MM.1S (cell line): ENCODE measurements at regions not wholly inside any gene's neighbourhood (a gene's known extent, or its start where the extent isn't known, plus 50 kb on each side); places are given as distances from the start of the nearest gene placed in this dataset.

Experiments
- DNase-seq: peaks from one replicate; pipeline ENCODE4 v3.0.0-alpha.2; 2015
- H2AFZ ChIP-seq: fragments of 300-600 bp; sonication (generic); 2 replicates; pipeline ENCODE4 v1.6.0; 2016; ENCODE audit warnings: antibody characterized with exemption, low read length
- H3F3A ChIP-seq: fragments of 300-600 bp; sonication (generic); 2 replicates; pipeline ENCODE4 v1.6.1; 2016; ENCODE audit warnings: mild to moderate bottlenecking, antibody characterized with exemption, low read length, moderate library complexity, mixed read lengths; ENCODE audit not compliant: insufficient read depth
- H3K27ac ChIP-seq: fragments of 300-600 bp; sonication (generic); 2 replicates; pipeline ENCODE4 v1.5.1; 2016; ENCODE audit warnings: mild to moderate bottlenecking, low read length
- H3K27me3 ChIP-seq: fragments of 300-600 bp; sonication (generic); replicated peaks from 2 replicates; pipeline ENCODE4 v1.6.0; 2016; ENCODE audit warnings: low read length; ENCODE audit not compliant: insufficient read depth
- H3K36me3 ChIP-seq: fragments of 300-600 bp; sonication (generic); replicated peaks from 2 replicates; pipeline ENCODE4 v1.6.1; 2016; ENCODE audit warnings: mild to moderate bottlenecking, low read length, mixed read lengths; ENCODE audit not compliant: insufficient read depth
- H3K4me1 ChIP-seq: fragments of 300-600 bp; sonication (generic); 2 replicates; pipeline ENCODE4 v1.6.1; 2016; ENCODE audit warnings: low read length, mixed read lengths
- H3K4me2 ChIP-seq: fragments of 300-600 bp; sonication (generic); 2 replicates; pipeline ENCODE4 v1.6.0; 2016; ENCODE audit warnings: low read depth, low read length
- H3K4me3 ChIP-seq: fragments of 300-600 bp; sonication (generic); 2 replicates; pipeline ENCODE4 v1.5.1; 2016; ENCODE audit warnings: low read length, mixed read lengths
- H3K79me2 ChIP-seq: fragments of 300-600 bp; sonication (generic); 2 replicates; pipeline ENCODE4 v1.6.1; 2016; ENCODE audit warnings: mixed run types, low read length, mixed read lengths
- H3K9ac ChIP-seq: fragments of 300-600 bp; sonication (generic); 2 replicates; pipeline ENCODE4 v1.6.1; 2016; ENCODE audit warnings: low read length, mixed read lengths
- H3K9me2 ChIP-seq: fragments of 300-600 bp; sonication (generic); replicated peaks from 2 replicates; pipeline ENCODE4 v1.6.1; 2016; ENCODE audit warnings: mild to moderate bottlenecking, low read length, mixed read lengths; ENCODE audit not compliant: insufficient read depth
- H3K9me3 ChIP-seq: fragments of 300-600 bp; sonication (generic); replicated peaks from 2 replicates; pipeline ENCODE4 v1.6.1; 2016; ENCODE audit warnings: mild to moderate bottlenecking, low read length, mixed read lengths; ENCODE audit not compliant: insufficient read depth
- H4K20me1 ChIP-seq: fragments of 300-600 bp; sonication (generic); 2 replicates; pipeline ENCODE4 v1.6.1; 2016; ENCODE audit warnings: mild to moderate bottlenecking, low read length, moderate library complexity, mixed read lengths; ENCODE audit not compliant: insufficient read depth
- CTCF ChIP-seq: fragments of 300-600 bp; sonication (generic); IDR thresholded peaks from 2 replicates; pipeline ENCODE4 v1.5.1; 2016; ENCODE audit warnings: antibody characterized with exemption, low read length, mixed read lengths
- EZH2 ChIP-seq: fragments of 300-600 bp; sonication (generic); optimal IDR thresholded peaks from 2 replicates; pipeline ENCODE3; 2017; ENCODE audit warnings: low read depth, mild to moderate bottlenecking, antibody characterized with exemption, low read length, mixed read lengths
- EZH2phosphoT487 ChIP-seq: fragments of 300-600 bp; sonication (generic); IDR thresholded peaks from 2 replicates; pipeline ENCODE4 v1.6.1; 2018; ENCODE audit warnings: antibody characterized with exemption, low read length

GRCh38 chr14:71354142-71354541 lies 446.9 kb downstream of the PCNX1 start:
- Histone ChIP-seq H3K27me3 (no peaks in the 10 kb centered on the region), H3K36me3 (no peaks in the 10 kb centered on the region), H3K4me3 (no peak overlapping the region), H3K4me1 (no peaks in the 10 kb centered on the region), H3K9me2 (no peaks in the 10 kb centered on the region), H3F3A (no peaks in the 10 kb centered on the region), H3K9me3 (no peaks in the 10 kb centered on the region), H3K9ac (no peak overlapping the region), H4K20me1 (no peaks in the 10 kb centered on the region), H3K27ac (no peak overlapping the region), H3K79me2 (peaks cover 6% of the 10 kb centered on the region), H3K4me2 (no peak overlapping the region), H2AFZ (no peak overlapping the region)
- DNase-seq, result no peak
- TF ChIP-seq EZH2, result no peak
- no peak for TF ChIP-seq EZH2phosphoT487
- TF ChIP-seq CTCF, result no peak

- Histone ChIP-seq H3K9me2 (no peaks in the 10 kb centered on the region), H3K9ac (no peak overlapping the region), H4K20me1 (no peaks in the 10 kb centered on the region), H3K4me2 (no peak overlapping the region), H3K27ac (no peak overlapping the region), H3K4me3 (no peak overlapping the region), H3K36me3 (no peaks in the 10 kb centered on the region), H3K4me1 (no peaks in the 10 kb centered on the region), H2AFZ (no peak overlapping the region), H3F3A (no peaks in the 10 kb centered on the region), H3K79me2 (peaks cover 6% of the 10 kb centered on the region), H3K9me3 (no peaks in the 10 kb centered on the region), H3K27me3 (no peaks in the 10 kb centered on the region)
- DNase-seq, result no peak
- no peak for TF ChIP-seq EZH2phosphoT487
- no peak for TF ChIP-seq EZH2
- no peak for TF ChIP-seq CTCF
These were observed 447.5 kb downstream of the PCNX1 start for GRCh38 chr14:71354801-71355200.

GRCh38 chr14:71355324-71356201 lies 448.3 kb downstream of the PCNX1 start:
- no peak overlapping the region for H3K27ac ChIP-seq
- H3K36me3 ChIP-seq, result no peaks in the 10 kb centered on the region
- H4K20me1 ChIP-seq, result no peaks in the 10 kb centered on the region
- no peak for DNase-seq
- no peaks in the 10 kb centered on the region for H3K9me3 ChIP-seq
- H3F3A ChIP-seq, result no peaks in the 10 kb centered on the region
- no peaks in the 10 kb centered on the region for H3K27me3 ChIP-seq
- peaks cover 6% of the 10 kb centered on the region for H3K79me2 ChIP-seq
- H3K9me2 ChIP-seq, result no peaks in the 10 kb centered on the region
- no peak overlapping the region for H2AFZ ChIP-seq
- TF ChIP-seq EZH2phosphoT487 (no peak), EZH2 (no peak), CTCF (no peak)
- no peak overlapping the region for H3K9ac ChIP-seq
- H3K4me1 ChIP-seq, result no peaks in the 10 kb centered on the region
- no peak overlapping the region for H3K4me3 ChIP-seq
- no peak overlapping the region for H3K4me2 ChIP-seq
